ENCODE measurements at regions not wholly inside any gene's neighbourhood (a gene's known extent, or its start where the extent isn't known, plus 50 kb on each side); places are given as distances from the start of the nearest gene placed in this dataset.

DNA sequence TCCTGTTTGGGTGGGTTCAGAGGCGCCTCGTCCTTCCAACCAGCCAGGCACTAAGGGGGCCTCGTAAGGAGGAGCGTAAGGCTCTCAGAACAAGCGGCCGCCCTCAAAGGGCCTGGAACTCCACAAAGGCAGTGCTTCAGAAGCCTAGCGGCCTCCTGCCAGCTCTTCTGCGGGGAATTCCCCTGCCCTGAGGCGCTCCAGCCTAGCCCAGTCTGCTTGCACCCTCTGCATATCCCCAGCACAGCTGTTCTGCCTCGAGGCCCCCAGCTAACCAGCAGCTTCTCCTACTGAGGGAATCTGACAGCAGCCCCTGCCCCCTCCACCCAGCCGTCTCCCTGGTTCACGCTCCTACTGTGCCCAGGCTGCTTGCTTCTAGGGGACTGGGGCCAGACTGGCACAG is 265.9 kb downstream of the TFCP2L1 start:
- TF ChIP-seq, protein P1, sequence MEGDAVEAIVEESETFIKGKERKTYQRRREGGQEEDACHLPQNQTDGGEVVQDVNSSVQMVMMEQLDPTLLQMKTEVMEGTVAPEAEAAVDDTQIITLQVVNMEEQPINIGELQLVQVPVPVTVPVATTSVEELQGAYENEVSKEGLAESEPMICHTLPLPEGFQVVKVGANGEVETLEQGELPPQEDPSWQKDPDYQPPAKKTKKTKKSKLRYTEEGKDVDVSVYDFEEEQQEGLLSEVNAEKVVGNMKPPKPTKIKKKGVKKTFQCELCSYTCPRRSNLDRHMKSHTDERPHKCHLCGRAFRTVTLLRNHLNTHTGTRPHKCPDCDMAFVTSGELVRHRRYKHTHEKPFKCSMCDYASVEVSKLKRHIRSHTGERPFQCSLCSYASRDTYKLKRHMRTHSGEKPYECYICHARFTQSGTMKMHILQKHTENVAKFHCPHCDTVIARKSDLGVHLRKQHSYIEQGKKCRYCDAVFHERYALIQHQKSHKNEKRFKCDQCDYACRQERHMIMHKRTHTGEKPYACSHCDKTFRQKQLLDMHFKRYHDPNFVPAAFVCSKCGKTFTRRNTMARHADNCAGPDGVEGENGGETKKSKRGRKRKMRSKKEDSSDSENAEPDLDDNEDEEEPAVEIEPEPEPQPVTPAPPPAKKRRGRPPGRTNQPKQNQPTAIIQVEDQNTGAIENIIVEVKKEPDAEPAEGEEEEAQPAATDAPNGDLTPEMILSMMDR (IDR thresholded peaks at IDR 0.05; ENCODE audit: poor library complexity), result no peak
- TF ChIP-seq EZH2phosphoT487 (IDR thresholded peaks at IDR 0.05; ENCODE audit: low read depth, severe bottlenecking, unreplicated experiment), result no peak
